GM10266 (cell line): ENCODE measurements at regions not wholly inside any gene's neighbourhood (a gene's known extent, or its start where the extent isn't known, plus 50 kb on each side); places are given as distances from the start of the nearest gene placed in this dataset.

Source experiments
- DNase-seq: peaks from one replicate; pipeline ENCODE4 v3.0.0; 2012; ENCODE audit errors: extremely low spot score
- TF ChIP-seq, protein P1 (sequence below): IDR thresholded peaks from 2 replicates; pipeline ENCODE4 v1.5.1; 2012; ENCODE audit warnings: mild to moderate bottlenecking, low read depth; ENCODE audit not compliant: control insufficient read depth, insufficient read depth; ENCODE audit errors: missing control alignments

DNA sequence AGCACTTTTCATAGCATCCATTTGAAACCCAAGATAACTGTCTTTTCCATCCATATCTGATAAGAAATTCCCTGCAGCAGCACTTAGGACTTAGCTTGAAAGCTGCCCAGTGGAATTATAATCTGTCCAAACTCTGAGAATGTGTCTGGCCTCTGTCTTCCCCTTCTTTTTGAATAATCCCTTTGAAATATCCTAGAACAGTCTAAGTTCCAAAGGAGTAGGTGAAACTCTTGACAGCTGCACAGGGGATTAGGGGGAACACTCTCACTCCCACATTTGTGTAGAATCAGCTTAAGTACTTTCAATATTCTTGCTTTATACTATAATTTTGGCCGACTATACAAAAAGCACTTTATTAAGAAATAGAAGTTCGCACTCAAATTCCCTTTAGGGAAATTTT is 157.7 kb downstream of the PAPSS1 start:
- no peak for DNase-seq
- TF ChIP-seq, protein P1, sequence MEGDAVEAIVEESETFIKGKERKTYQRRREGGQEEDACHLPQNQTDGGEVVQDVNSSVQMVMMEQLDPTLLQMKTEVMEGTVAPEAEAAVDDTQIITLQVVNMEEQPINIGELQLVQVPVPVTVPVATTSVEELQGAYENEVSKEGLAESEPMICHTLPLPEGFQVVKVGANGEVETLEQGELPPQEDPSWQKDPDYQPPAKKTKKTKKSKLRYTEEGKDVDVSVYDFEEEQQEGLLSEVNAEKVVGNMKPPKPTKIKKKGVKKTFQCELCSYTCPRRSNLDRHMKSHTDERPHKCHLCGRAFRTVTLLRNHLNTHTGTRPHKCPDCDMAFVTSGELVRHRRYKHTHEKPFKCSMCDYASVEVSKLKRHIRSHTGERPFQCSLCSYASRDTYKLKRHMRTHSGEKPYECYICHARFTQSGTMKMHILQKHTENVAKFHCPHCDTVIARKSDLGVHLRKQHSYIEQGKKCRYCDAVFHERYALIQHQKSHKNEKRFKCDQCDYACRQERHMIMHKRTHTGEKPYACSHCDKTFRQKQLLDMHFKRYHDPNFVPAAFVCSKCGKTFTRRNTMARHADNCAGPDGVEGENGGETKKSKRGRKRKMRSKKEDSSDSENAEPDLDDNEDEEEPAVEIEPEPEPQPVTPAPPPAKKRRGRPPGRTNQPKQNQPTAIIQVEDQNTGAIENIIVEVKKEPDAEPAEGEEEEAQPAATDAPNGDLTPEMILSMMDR, result no peak

DNA sequence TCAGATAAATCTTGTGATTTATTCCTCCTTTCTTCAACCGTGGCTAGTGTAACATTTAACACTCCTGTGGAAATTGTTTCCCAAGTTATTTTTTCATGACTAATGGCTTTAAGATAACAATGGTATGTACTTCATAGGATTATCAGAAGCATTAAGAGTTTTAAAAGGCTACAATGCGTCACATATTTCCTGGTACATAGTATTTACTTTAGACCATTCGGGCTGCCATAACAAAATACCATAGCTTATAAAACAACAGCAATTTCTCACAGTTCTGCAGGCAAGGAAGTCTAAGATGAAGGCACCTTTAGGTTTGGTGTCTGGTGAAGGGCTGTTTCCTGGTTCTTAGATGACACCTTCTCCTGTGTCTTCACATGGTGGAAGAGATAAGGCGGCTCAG is 158.6 kb downstream of the PAPSS1 start:
- no peak for DNase-seq
- TF ChIP-seq, protein P1, result no peak

DNA sequence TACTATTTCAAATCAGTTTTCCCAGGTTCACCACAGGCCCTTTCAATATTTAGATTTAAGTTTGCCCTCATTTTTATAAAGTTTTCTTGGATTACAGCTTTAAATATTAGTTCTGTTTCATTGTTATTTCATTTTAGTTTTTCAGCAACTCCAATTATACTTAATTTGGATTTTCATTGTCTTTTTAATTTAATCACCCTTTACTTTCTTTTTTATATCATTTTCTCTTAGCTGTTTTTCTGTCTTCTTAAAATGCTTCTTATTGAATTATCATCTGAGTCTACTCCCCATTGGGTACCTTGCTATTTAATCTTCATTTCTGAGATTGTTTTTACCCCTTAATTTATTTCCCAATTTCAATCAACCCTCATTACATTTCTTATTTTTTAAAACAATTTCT is 160.4 kb downstream of the PAPSS1 start:
- TF ChIP-seq, protein P1, result no peak
- no peak for DNase-seq

DNA sequence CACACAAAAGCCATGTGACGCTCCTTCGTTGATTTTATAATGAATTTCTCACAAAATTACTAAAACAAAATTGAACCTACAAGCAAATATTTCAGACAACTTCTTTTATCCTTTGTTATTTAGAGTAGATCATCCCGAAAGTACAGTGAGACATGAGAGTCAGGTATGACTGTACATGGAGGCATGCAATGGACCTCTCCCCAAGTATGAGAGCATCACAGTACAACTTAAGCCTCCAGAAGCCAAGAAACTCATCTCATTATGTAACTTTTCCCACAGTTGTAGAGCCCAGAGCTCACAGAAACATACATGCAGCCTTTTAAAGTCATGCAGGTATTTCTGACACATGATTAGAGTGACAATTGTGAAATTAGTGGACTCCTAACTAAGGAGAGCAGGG is 167.7 kb downstream of the PAPSS1 start:
- DNase-seq, result no peak
- TF ChIP-seq, protein P1, result no peak

DNA sequence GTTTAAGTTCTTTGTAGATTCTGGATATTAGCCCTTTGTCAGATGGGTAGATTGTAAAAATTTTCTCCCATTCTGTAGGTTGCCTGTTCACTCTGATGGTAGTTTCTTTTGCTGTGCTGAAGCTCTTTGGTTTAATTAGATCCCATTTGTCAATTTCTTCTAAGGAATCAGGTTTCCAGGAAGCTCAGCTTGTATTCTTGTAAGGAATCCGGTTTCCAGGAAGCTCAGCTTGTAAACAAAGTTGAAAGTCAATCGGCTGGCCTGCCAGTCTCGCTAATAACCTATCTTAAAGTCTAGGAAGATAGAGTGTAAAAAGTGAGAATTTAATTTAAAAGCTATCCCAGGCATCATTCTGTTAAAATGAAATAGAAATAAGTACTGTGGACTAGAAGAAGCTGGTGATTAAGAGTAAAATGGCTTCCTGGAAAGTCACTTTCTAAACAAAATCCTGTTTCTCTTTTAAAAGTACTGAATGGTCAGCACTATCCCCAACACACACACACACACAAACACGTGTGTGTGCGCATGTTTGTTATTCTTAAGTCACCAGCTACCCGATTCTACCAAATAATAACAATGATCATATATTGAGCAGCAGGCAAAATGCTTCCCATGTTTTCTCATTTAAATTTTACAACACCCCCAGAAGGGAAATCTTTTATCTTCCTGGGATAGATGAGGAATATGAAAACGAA is 171.7 kb downstream of the PAPSS1 start:
- DNase-seq, result no peak
- TF ChIP-seq, protein P1, result no peak

DNA sequence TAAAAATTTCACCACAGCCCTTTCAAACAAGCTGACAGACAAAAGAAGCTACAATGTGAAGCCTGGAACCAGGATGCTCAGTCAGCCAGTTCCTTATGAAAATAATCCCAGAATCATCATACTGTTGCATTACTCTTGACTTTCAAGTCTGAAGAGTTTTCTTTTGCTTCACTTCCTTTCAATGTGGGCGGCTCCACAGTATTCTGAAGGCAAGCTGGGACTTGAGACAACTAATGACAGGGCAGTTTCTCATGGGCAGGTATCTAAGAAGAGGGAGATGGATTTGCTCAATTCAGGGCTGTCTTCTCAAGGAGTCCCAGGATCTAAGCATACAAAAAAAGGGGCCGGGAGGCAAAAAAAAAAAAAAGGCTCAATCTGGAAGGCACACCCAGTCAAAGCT is 173.4 kb downstream of the PAPSS1 start:
- DNase-seq, result no peak
- TF ChIP-seq, protein P1, result no peak

DNA sequence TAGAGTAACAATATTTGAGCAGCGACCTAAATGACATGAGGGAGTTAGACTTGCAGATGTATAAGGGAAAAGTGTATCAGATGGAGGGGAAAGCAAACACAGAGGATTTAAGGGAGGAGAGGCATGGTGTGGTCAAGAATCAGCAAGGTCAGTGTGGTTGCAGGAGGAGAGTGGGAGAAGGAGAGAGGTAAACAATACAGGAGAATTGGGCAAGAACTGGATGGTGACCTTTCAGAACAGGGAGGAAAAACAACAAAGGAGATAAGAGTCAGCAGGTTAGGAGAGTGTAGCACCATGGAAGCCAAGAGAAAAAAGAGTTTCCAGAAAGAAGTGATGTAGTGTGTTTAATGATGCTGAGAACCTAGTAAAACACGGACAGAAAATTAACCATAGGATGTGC is 178.5 kb downstream of the PAPSS1 start:
- TF ChIP-seq, protein P1, result no peak
- DNase-seq, result no peak
